GOT3 (cell line): ENCODE measurements at regions not wholly inside any gene's neighbourhood (a gene's known extent, or its start where the extent isn't known, plus 50 kb on each side); places are given as distances from the start of the nearest gene placed in this dataset.

Experiments used
- DNase-seq: peaks from one replicate; lab custom pipeline; 2025; ENCODE audit warnings: mixed read lengths; lab: John Stamatoyannopoulos, UW

- DNase-seq, result no peak
Observed at GRCh38 chr6:164453835-164454234, 855.6 kb downstream of the C6orf118 start.

GRCh38 chr6:164442572-164442971, 866.8 kb downstream of the C6orf118 start:
- DNase-seq, result no peak

- no peak for DNase-seq
Observed at GRCh38 chr6:164439331-164439730, 870.1 kb downstream of the C6orf118 start.

- no peak for DNase-seq
Observed at GRCh38 chr6:164436976-164437375, 872.4 kb downstream of the C6orf118 start.

GRCh38 chr6:164427728-164428402, 881.5 kb downstream of the C6orf118 start:
- DNase-seq, result no peak

GRCh38 chr6:164424489-164424888, 884.9 kb downstream of the C6orf118 start:
- DNase-seq, result no peak

- no peak for DNase-seq
Observed at GRCh38 chr6:164419099-164419498, 890.3 kb downstream of the C6orf118 start.

GRCh38 chr6:164418262-164418588, 891.2 kb downstream of the C6orf118 start:
- no peak for DNase-seq

- no peak for DNase-seq
Observed at GRCh38 chr6:164417537-164418261, 891.7 kb downstream of the C6orf118 start.

GRCh38 chr6:164415832-164416563, 893.4 kb downstream of the C6orf118 start:
- DNase-seq, result no peak

GRCh38 chr6:164414695-164415094, 894.7 kb downstream of the C6orf118 start:
- no peak for DNase-seq

GRCh38 chr6:164412566-164412965, 896.8 kb downstream of the C6orf118 start:
- DNase-seq, result no peak

- DNase-seq, result no peak
Observed at GRCh38 chr6:164410017-164410416, 899.4 kb downstream of the C6orf118 start.

- DNase-seq, result no peak
Observed at GRCh38 chr6:164409309-164410009, 899.9 kb downstream of the C6orf118 start.

- DNase-seq, result no peak
Observed at GRCh38 chr6:164408868-164409267, 900.5 kb downstream of the C6orf118 start.

GRCh38 chr6:164404812-164405488, 904.5 kb downstream of the C6orf118 start:
- DNase-seq, result no peak

GRCh38 chr6:164401871-164402270, 907.5 kb downstream of the C6orf118 start:
- DNase-seq, result no peak

- DNase-seq, result no peak
Observed at GRCh38 chr6:164398647-164399046, 910.8 kb downstream of the C6orf118 start.

GRCh38 chr6:164396071-164397047, 913.0 kb downstream of the C6orf118 start:
- DNase-seq, result no peak

- no peak for DNase-seq
Observed at GRCh38 chr6:164379795-164380194, 929.6 kb downstream of the C6orf118 start.

- DNase-seq, result no peak
Observed at GRCh38 chr6:164378330-164378729, 931.1 kb downstream of the C6orf118 start.
